HG03039 (cell line): ENCODE measurements at regions not wholly inside any gene's neighbourhood (a gene's known extent, or its start where the extent isn't known, plus 50 kb on each side); places are given as distances from the start of the nearest gene placed in this dataset.

Source experiments
- ATAC-seq: cut with Tn5 transposase; IDR thresholded peaks from one replicate; pipeline ENCODE4 v1.9.1; 2021; ENCODE audit warnings: mild to moderate bottlenecking, moderate library complexity; ENCODE audit not compliant: unreplicated experiment

DNA sequence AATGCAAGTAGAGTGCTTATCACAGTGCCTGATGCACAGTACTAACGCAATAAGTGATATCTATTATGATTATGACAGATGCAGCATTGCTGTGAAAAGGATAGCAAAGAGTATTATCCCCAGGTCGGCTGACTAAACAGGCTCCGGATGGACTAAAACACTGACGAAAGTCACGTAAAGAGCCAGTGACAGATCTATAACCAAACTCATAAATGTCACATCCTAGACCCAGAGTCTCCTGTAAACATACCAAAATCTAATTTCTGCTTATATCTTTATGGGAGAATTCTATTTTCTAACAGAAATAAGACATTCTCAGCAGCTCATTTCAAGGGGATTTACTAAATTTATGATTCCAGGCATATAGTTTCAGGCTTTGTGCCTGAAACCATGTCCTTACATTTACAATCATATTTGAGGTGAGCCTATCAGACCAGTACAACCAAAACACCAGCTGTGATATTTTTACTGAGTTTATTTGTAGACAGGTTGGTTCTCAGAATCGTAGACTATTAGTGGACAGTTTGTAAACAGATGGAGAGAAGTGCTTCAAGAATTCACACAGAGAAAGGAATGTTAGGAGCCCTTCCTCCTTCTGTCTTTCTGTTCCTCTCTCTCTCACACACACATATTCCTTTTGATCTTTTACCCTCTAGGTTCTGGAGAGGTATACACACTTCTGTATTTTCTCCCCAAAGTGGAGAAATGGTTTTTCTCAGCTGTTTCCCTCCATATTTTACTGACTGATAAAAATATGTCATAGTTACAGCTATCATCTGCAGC lies 52.4 kb upstream of the WDR26 start:
- ATAC-seq = no peak

- no peak for ATAC-seq
Measured at GRCh38 chr1:224488806-224489499, 54.4 kb upstream of the WDR26 start.

DNA sequence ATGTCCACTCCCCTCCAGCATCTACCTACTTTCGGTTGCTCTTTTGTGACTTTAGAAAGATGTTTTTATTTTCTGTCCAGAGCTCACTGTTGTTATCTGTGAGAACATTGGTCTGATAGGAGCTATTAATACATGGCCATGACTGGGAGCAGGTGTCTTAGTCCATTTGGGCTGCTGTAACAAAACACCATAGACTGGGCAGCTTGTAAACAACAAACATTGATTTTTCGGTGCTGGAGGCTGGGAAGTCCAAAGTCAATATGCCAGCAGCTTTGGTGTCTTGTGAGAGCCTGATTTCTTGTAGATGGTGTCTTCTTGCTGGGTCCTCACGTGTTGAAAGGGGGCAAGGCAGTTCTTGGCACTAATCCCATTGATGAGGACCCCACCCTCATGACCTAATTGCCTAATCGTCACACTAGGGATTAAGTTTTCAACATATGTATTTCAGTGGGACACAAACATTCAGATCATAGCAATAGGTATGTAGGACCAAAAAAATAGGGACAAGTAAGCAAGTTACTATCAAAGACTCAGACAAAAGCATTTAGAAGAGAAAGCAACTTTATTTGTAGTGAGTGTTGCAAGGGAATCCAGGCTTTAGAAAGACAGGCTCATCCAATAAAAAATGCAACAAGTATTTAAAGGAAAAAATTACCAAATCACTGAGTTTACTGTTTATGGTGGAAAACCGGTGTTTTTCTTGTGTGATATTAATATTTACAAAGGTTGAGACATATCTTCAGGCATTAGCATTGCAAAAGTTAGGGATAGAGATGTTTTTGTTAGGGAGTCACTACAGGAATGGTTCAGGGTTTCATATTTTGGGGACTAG lies 55.2 kb upstream of the WDR26 start:
- ATAC-seq = no peak

GRCh38 chr1:224490549-224491537 lies 56.2 kb upstream of the WDR26 start:
- no peak for ATAC-seq

DNA sequence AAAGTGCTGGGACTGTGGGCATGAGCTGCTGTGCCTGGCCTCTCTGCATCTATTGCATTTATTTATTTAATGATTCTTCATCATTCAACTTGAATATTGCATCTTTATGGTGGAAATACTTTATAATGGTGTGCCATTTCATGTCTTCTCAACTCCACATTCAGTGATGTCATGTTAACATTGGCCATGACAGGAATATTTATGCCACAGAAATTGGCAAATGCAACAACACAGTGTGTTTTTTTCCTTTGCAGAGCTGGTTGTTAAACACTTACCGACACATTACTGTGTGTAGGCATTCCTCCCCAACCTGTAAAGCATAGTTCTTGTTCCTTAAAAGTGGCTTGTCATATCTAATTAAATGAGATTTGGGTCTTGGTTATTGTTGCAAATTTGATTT lies 57.4 kb upstream of the WDR26 start:
- ATAC-seq = no peak

GRCh38 chr1:224492632-224493031 lies 58.0 kb upstream of the WDR26 start:
- ATAC-seq = no peak

- ATAC-seq = no peak
Measured at GRCh38 chr1:224493269-224493668, 58.7 kb upstream of the WDR26 start.

GRCh38 chr1:224494343-224494742 lies 59.7 kb upstream of the WDR26 start:
- ATAC-seq = no peak

- no peak for ATAC-seq
Measured at GRCh38 chr1:224495866-224496265, 61.3 kb upstream of the WDR26 start.

DNA sequence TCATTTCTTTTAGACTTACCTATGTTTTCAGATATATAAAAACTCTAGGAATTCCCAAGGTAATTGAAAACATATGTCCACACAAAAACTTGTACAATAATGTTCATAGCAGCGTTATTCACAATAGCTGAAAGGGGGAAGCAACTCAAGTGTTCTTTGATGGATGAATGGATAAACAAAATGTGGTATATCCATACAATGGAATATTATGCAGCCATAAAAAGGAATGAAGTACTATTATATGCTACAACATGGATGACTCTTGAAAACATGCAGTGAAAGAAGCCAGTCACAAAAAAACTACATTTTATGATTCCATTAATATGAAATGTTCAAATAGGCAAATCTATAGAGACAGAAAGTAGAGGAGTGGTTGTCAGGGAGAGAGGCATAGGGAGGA lies 62.2 kb upstream of the WDR26 start:
- no peak for ATAC-seq

GRCh38 chr1:224497714-224498573 lies 63.3 kb upstream of the WDR26 start:
- ATAC-seq = peak; percentile 94

DNA sequence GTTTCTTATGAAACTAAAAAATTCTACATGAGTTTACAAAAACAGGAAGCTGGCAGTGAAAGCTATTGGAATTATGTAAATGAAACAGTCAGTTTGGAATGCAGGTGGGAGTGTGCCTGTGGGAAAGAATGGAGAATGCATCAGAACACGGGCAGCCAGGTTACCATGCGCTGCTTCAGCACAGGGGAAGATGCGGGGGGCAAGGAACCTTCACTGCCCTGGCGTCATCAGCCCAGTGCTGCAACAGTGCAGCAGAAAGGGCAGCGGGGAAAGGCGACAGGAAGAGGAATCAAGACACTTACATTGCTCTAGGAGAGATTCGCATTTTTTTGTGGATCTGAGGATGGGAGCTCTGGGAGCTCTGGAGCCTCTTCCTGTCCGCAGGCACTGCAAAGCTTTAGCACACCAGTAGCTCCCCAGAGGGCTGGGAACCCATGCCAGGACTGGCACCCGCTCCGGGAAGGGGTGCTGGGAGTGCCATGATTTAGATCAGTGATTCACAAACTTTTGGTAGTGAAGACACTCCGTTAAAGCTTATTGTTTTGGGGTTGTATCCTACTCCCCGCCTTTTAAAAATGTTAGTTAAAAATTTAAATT lies 64.1 kb upstream of the WDR26 start:
- ATAC-seq = peak; percentile 1

GRCh38 chr1:224499204-224499603 lies 64.6 kb upstream of the WDR26 start:
- ATAC-seq = no peak

GRCh38 chr1:224500796-224501195 lies 66.2 kb upstream of the WDR26 start:
- no peak for ATAC-seq

DNA sequence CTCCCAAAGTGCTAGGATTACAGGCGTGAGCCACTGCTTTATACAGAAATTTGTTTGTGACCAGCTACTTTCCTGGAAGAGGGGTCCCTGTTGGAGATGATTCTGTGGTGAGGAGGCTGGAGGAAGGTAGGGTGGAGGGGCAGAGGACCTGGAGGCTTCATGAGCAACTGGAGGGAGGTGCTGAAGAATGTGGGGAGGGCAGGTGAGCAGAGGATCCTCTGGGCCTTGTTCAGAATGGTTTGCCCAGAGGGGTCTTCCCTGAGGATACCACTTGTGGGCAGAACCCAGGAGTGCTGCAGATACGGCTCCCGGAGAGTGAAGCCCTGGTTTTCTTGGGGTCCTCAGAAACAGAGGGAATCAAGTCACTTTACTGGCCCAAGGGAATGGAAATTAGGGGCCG lies 67.2 kb upstream of the WDR26 start:
- ATAC-seq = no peak

DNA sequence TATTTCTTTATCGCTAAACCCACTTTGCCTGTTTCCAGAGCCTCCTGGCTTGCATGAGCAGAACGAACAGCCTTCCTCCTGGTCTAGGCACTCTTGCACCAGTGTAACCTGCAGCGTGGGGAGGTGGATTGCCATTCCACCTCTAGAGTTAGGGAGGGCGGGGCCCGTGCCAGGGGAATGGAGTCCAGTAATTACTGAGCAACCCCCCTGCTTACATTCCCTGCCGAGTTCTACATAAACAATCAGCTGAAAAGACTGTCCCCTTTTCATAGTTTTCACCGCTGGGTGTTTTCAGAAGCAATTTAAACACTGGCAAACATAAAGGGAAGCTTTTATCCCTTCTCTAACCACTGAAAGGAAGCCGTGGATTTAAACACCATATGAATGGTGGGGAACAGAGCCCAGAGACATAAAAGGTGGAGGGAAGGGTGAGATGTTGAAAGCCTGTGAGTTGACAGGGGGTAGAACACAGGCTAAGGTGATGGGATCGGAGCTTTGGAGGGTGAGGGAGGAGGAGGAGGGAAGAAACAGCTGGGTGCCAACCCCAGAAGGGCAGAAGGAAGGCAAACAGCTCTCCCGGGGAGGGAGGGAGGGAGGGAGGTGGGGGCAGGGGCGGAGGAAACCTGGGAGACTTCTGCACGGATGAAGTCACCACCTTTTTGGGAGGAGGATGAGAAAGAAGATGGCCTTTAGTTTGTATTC lies 68.0 kb upstream of the WDR26 start:
- no peak for ATAC-seq

DNA sequence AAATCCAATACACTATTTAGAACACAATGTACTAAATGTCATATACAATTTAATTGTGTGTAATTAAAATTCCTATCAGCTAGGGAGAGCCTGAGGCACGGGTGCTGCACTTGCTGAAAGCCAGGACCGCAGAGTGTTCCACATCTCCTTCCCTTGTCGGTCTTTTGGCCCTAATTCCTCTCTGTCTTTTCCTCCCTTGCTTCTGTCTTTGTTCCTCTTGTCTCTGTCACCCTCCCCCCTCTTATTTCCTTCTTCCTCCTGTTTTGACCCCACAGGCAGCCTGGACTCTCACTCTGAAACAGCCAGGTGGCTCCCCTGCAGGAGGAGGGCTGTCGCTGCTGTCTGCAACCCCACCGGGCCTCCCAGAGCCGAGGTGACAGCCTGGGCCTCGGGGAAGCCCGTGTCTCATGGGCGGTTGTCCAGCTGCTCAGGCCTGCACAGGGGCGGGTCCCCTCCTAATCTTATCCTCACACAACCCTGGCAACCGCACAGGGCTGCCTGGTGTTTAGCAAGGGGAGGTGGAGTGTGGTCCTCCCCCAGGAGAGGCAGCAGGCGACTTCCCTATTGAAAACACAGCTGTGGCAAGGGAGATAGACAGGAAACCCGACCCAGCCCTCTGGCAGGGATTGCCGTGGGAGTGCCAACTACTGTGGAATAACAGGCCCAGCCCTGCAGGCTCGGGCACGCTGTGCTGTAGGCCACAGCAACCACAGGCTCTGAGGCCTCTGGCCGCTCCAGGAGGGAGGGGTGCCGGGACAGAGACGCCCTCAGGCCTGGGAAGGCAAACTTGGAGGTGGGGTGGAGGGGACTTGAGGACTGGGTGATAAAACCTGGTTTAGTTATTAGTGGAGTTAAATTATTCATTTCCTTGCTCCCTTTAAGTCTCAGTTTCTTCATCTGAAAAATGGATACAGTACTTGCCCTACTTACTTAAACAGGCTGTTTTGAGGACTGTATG lies 68.8 kb upstream of the WDR26 start:
- peak; percentile 94 for ATAC-seq
